Naive thymus-derived CD4-positive, alpha-beta T cell (primary cell): ENCODE measurements at regions not wholly inside any gene's neighbourhood (a gene's known extent, or its start where the extent isn't known, plus 50 kb on each side); places are given as distances from the start of the nearest gene placed in this dataset.
A peak's percentile ranks its signal among the peaks of the same experiment; 100 is the strongest.

Source experiments
- ATAC-seq: fragments of 150-1000 bp; cut with Tn5 transposase; 2 replicates; pipeline ENCODE4 v1.10.0; 2021; ENCODE audit warnings: mild to moderate bottlenecking, moderate library complexity
- CTCF ChIA-PET: fragments of 350-600 bp; sonication (Branson Sonifier 250); formaldehyde crosslinking; loops from one replicate; lab custom pipeline; 2021; ENCODE audit warnings: antibody characterized with exemption; lab: Charles Lee
- POLR2A ChIA-PET: fragments of 350-600 bp; sonication (Branson Sonifier 250); formaldehyde crosslinking; loops from one replicate; lab custom pipeline; 2021; ENCODE audit warnings: antibody characterized with exemption, inconsistent platforms; lab: Charles Lee
- DNase-seq, 9 donors: peaks; one replicate each; pipeline versions ENCODE4 v3.0.0 to v3.0.0-alpha.2; 2020 to 2022; ENCODE audit warnings: mixed read lengths in 1 of 9
- H3K27ac ChIP-seq: one replicate; pipeline ENCODE4 v1.7.0; 2013; ENCODE audit warnings: mild to moderate bottlenecking, low read depth, low read length, moderate library complexity
- H3K27me3 ChIP-seq, 2 donors: one replicate each; pipeline ENCODE4 v1.7.0; 2013; ENCODE audit warnings: low read length in 2 of 2, mild to moderate bottlenecking in 2 of 2, moderate library complexity in 2 of 2; ENCODE audit not compliant: control insufficient read depth in 2 of 2, insufficient read depth in 2 of 2
- H3K36me3 ChIP-seq, 3 experiments: 1 replicate in 2 of 3; 2 replicates in 1 of 3; pipeline ENCODE4 v1.7.0; 2013; ENCODE audit warnings: low read length in 3 of 3, mild to moderate bottlenecking in 3 of 3, moderate library complexity in 1 of 3; ENCODE audit not compliant: insufficient read depth in 3 of 3, control insufficient read depth in 2 of 3
- H3K4me1 ChIP-seq, 2 donors: one replicate each; pipeline ENCODE4 v1.7.0; 2013; ENCODE audit warnings: low read length in 2 of 2, mild to moderate bottlenecking in 2 of 2, moderate library complexity in 1 of 2; ENCODE audit not compliant: control insufficient read depth in 2 of 2, insufficient read depth in 2 of 2
- H3K4me3 ChIP-seq: 2 replicates; pipeline ENCODE4 v1.7.0; 2013; ENCODE audit warnings: mild to moderate bottlenecking, low read length
- H3K9me3 ChIP-seq, 3 experiments: 1 replicate in 2 of 3; 2 replicates in 1 of 3; pipeline ENCODE4 v1.7.0; 2013; ENCODE audit warnings: low read length in 3 of 3; ENCODE audit not compliant: control insufficient read depth in 2 of 3
- H3K27ac Mint-ChIP-seq, 9 donors: one replicate each; pipeline ENCODE4 v1.8.0; 2020 to 2022; ENCODE audit warnings: mixed read lengths in 9 of 9, mild to moderate bottlenecking in 8 of 9, moderate library complexity in 5 of 9, inconsistent platforms in 2 of 9
- H3K27me3 Mint-ChIP-seq, 5 donors: one replicate each; pipeline ENCODE4 v1.8.0; 2021 to 2022; ENCODE audit warnings: mixed read lengths in 5 of 5, mild to moderate bottlenecking in 1 of 5
- H3K36me3 Mint-ChIP-seq, 5 donors: one replicate each; pipeline ENCODE4 v1.8.0; 2020 to 2022; ENCODE audit warnings: mixed read lengths in 5 of 5, mild to moderate bottlenecking in 3 of 5, inconsistent platforms in 1 of 5
- H3K4me1 Mint-ChIP-seq, 7 donors: one replicate each; pipeline ENCODE4 v1.8.0; 2020 to 2022; ENCODE audit warnings: mixed read lengths in 7 of 7, mild to moderate bottlenecking in 3 of 7, inconsistent platforms in 1 of 7
- H3K4me3 Mint-ChIP-seq, 10 donors: one replicate each; pipeline ENCODE4 v1.8.0; 2020 to 2022; ENCODE audit warnings: mild to moderate bottlenecking in 10 of 10, mixed read lengths in 10 of 10, moderate library complexity in 6 of 10, inconsistent platforms in 2 of 10
- H3K9me3 Mint-ChIP-seq, 11 donors: one replicate each; pipeline ENCODE4 v1.8.0; 2020 to 2022; ENCODE audit warnings: mixed read lengths in 11 of 11, mild to moderate bottlenecking in 4 of 11, inconsistent platforms in 1 of 11, moderate library complexity in 1 of 11
- intact Hi-C, 2 donors: fragments of 100-400 bp; cut with micrococcal nuclease; formaldehyde crosslinking; loops; one replicate each; pipeline ENCODE4 v1.15.1; 2023

DNA sequence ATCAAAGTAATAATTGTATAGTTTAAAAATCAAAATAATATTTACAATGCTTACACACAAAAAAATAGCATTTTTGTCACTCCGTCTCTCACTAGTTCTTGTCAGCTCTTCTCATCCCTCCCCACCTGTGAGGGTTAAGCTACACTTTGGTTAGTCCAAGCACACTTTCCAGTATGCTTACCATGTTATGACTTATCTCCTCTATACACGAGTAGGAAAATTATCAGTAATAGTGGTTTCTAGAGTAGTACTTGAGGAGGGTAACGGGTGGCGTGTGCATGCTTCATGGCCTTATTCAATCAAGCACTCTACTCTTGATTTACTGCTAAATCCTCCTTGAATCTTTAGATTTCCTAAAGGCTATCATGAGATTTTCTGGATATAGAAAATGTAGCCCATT lies 443.7 kb downstream of the UTRN start:
- no peak overlapping the region for H3K4me3 ChIP-seq
- peak overlapping the region in 1 of 9 donors; percentile 4 for H3K27ac Mint-ChIP-seq
- ChIA-PET CTCF (no interaction called here), POLR2A (interaction anchor here (0.6 kb wide), 1 partner anchor 37 kb away, joined by 3 read pairs; no protein-coding TSS in a partner anchor)
- no peak for ATAC-seq
- no peaks in the 10 kb centered on the region for H3K27me3 ChIP-seq
- H3K9me3 Mint-ChIP-seq, result peaks cover 0 to 2% (median 0%) of the 10 kb centered on the region in 11 donors
- no peak for DNase-seq
- H3K27ac ChIP-seq, result no peak overlapping the region
- no peaks in the 10 kb centered on the region for H3K27me3 Mint-ChIP-seq
- peaks cover 15 to 42% (median 26%) of the 10 kb centered on the region in 7 donors for H3K4me1 Mint-ChIP-seq
- intact Hi-C loops, result loop anchor here in 1 of 2 donors (5.0 to 10.0 kb wide), 2 partner anchors 52 to 144 kb away; no protein-coding TSS in a partner anchor
- peaks cover 0 to 17% (median 8%) of the 10 kb centered on the region in 3 experiments for H3K36me3 ChIP-seq
- peaks cover 3 to 58% (median 40%) of the 10 kb centered on the region in 5 donors for H3K36me3 Mint-ChIP-seq
- H3K9me3 ChIP-seq, result no peaks in the 10 kb centered on the region
- no peak overlapping the region for H3K4me3 Mint-ChIP-seq
- H3K4me1 ChIP-seq, result peaks cover 0 to 4% of the 10 kb centered on the region in 2 donors

GRCh38 chr6:144729502-144729901 lies 444.4 kb downstream of the UTRN start:
- Histone ChIP-seq H3K4me3 (no peak overlapping the region), H3K27me3 (no peaks in the 10 kb centered on the region), H3K27ac (no peak overlapping the region), H3K9me3 (no peaks in the 10 kb centered on the region), H3K4me1 (peaks cover 0 to 4% of the 10 kb centered on the region in 2 donors), H3K36me3 (peaks cover 0 to 18% (median 8%) of the 10 kb centered on the region in 3 experiments)
- Mint-ChIP-seq H3K4me3 (peak overlapping the region in 1 of 10 donors; percentile 11), H3K27me3 (no peaks in the 10 kb centered on the region), H3K4me1 (peaks cover 14 to 40% (median 27%) of the 10 kb centered on the region in 7 donors), H3K36me3 (peaks cover 5 to 63% (median 45%) of the 10 kb centered on the region in 5 donors), H3K9me3 (peaks cover 0 to 1% (median 0%) of the 10 kb centered on the region in 11 donors), H3K27ac (no peak overlapping the region)
- ATAC-seq (no peak), DNase-seq (no peak)
- POLR2A ChIA-PET, result interaction anchor here (0.6 kb wide), 1 partner anchor 38 kb away, joined by 3 read pairs; no protein-coding TSS in a partner anchor
- intact Hi-C loops, result loop anchor here in 1 of 2 donors (5.0 to 10.0 kb wide), 2 partner anchors 52 to 145 kb away; no protein-coding TSS in a partner anchor
- CTCF ChIA-PET, result no interaction called here

DNA sequence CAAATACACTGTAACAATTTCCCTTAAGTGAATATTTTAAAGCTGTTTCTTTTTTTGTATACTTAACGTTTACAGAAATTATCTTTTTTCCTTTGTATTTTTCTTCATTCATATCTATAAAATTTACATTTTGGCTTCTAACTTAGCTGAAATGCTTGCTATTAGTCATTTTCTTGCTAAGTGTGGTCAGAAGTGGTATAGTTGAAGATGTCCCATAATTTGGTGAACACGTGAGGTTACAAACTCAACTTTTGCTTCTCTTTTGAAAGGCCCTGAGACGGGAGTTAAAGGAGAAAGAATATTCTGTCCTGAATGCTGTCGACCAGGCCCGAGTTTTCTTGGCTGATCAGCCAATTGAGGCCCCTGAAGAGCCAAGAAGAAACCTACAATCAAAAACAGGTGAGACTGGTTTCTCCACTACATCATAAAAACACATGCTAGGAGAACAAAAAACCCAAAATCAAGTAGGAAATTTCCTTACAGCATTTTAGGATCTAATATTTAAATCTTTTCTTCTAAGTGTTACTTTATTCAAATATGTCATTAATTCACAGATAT lies 445.0 kb downstream of the UTRN start:
- peaks cover 11 to 63% (median 49%) of the 10 kb centered on the region in 5 donors for H3K36me3 Mint-ChIP-seq
- ATAC-seq (no peak), DNase-seq (no peak)
- peaks cover 8 to 34% (median 26%) of the 10 kb centered on the region in 7 donors for H3K4me1 Mint-ChIP-seq
- H3K27ac Mint-ChIP-seq, result no peak overlapping the region
- H3K27ac ChIP-seq, result no peak overlapping the region
- H3K9me3 ChIP-seq, result no peaks in the 10 kb centered on the region
- intact Hi-C loops, result no loop called here
- H3K4me3 Mint-ChIP-seq, result no peak overlapping the region
- ChIA-PET POLR2A (no interaction called here), CTCF (no interaction called here)
- no peak overlapping the region for H3K4me3 ChIP-seq
- peaks cover 0 to 4% of the 10 kb centered on the region in 2 donors for H3K4me1 ChIP-seq
- H3K9me3 Mint-ChIP-seq, result no peaks in the 10 kb centered on the region
- no peaks in the 10 kb centered on the region for H3K27me3 ChIP-seq
- H3K36me3 ChIP-seq, result peaks cover 0 to 25% (median 8%) of the 10 kb centered on the region in 3 experiments
- no peaks in the 10 kb centered on the region for H3K27me3 Mint-ChIP-seq

- POLR2A ChIA-PET, result no interaction called here
- Histone ChIP-seq H3K4me3 (no peak overlapping the region), H3K4me1 (no peaks in the 10 kb centered on the region), H3K27me3 (no peaks in the 10 kb centered on the region), H3K27ac (no peak overlapping the region), H3K9me3 (no peaks in the 10 kb centered on the region), H3K36me3 (peaks cover 0 to 27% (median 8%) of the 10 kb centered on the region in 3 experiments)
- intact Hi-C loops, result no loop called here
- Mint-ChIP-seq H3K9me3 (no peaks in the 10 kb centered on the region), H3K36me3 (peaks cover 12 to 70% (median 58%) of the 10 kb centered on the region in 5 donors), H3K4me1 (peaks cover 0 to 23% (median 17%) of the 10 kb centered on the region in 7 donors), H3K27ac (no peak overlapping the region), H3K4me3 (no peak overlapping the region), H3K27me3 (no peaks in the 10 kb centered on the region)
- no peak for ATAC-seq
- CTCF ChIA-PET, result interaction anchor here (0.9 kb wide), 1 partner anchor 11 kb away, joined by 3 read pairs; no protein-coding TSS in a partner anchor
- no peak for DNase-seq
Measured at GRCh38 chr6:144731229-144731628, 446.1 kb downstream of the UTRN start.

GRCh38 chr6:144736763-144737162 lies 451.6 kb downstream of the UTRN start:
- Mint-ChIP-seq H3K27ac (peak overlapping the region in 1 of 9 donors; percentile 33), H3K9me3 (no peaks in the 10 kb centered on the region), H3K4me1 (peaks cover 0 to 14% (median 0%) of the 10 kb centered on the region in 7 donors), H3K27me3 (no peaks in the 10 kb centered on the region), H3K4me3 (no peak overlapping the region), H3K36me3 (peaks cover 26 to 68% (median 63%) of the 10 kb centered on the region in 5 donors)
- no peak overlapping the region for H3K27ac ChIP-seq
- intact Hi-C loops, result no loop called here
- no peak for DNase-seq
- ATAC-seq, result no peak
- no peak overlapping the region for H3K4me3 ChIP-seq
- no peaks in the 10 kb centered on the region for H3K4me1 ChIP-seq
- CTCF ChIA-PET, result no interaction called here
- H3K27me3 ChIP-seq, result no peaks in the 10 kb centered on the region
- H3K9me3 ChIP-seq, result no peaks in the 10 kb centered on the region
- POLR2A ChIA-PET, result no interaction called here
- H3K36me3 ChIP-seq, result peaks cover 0 to 26% (median under 1%) of the 10 kb centered on the region in 3 experiments

- intact Hi-C loops, result no loop called here
- peaks cover 22 to 66% (median 59%) of the 10 kb centered on the region in 5 donors for H3K36me3 Mint-ChIP-seq
Measured at GRCh38 chr6:144737998-144738397, 452.9 kb downstream of the UTRN start.

More at GRCh38 chr6:144737998-144738397, 452.9 kb downstream of the UTRN start:
- Mint-ChIP-seq H3K9me3 (no peaks in the 10 kb centered on the region), H3K4me1 (peaks cover 0 to 11% (median 0%) of the 10 kb centered on the region in 7 donors), H3K27me3 (no peaks in the 10 kb centered on the region), H3K27ac (peak overlapping the region in 4 of 9 donors; percentile 7 to 45 (median 31)), H3K4me3 (no peak overlapping the region)
- Histone ChIP-seq H3K27ac (no peak overlapping the region), H3K27me3 (no peaks in the 10 kb centered on the region), H3K4me3 (no peak overlapping the region), H3K36me3 (peaks cover 0 to 18% (median 0%) of the 10 kb centered on the region in 3 experiments), H3K9me3 (no peaks in the 10 kb centered on the region), H3K4me1 (no peaks in the 10 kb centered on the region)
- DNase-seq, result no peak
- no peak for ATAC-seq
- ChIA-PET CTCF (no interaction called here), POLR2A (no interaction called here)
